SK-N-SH treated with all-trans-retinoic acid at 6 μM for 48 hours (cell line): ENCODE measurements at regions not wholly inside any gene's neighbourhood (a gene's known extent, or its start where the extent isn't known, plus 50 kb on each side); places are given as distances from the start of the nearest gene placed in this dataset.

Source experiments
- TOX ChIP-seq: fragments of 250-450 bp; sonication (Bioruptor Pico); IDR thresholded peaks from 2 replicates; pipeline ENCODE4 v1.8.0; 2021; ENCODE audit warnings: mild to moderate bottlenecking, moderate library complexity, borderline replicate concordance
- TF ChIP-seq, protein P1 (sequence below): fragments of 250-450 bp; sonication (Bioruptor Pico); IDR thresholded peaks from 2 replicates; pipeline ENCODE4 v1.8.0; 2021; ENCODE audit warnings: low read depth, mild to moderate bottlenecking, moderate library complexity, borderline replicate concordance
- TF ChIP-seq, protein P2 (sequence below): fragments of 250-450 bp; sonication (Bioruptor Pico); IDR thresholded peaks from 2 replicates; pipeline ENCODE4 v1.8.0; 2020; ENCODE audit warnings: mild to moderate bottlenecking, moderate library complexity, borderline replicate concordance

DNA sequence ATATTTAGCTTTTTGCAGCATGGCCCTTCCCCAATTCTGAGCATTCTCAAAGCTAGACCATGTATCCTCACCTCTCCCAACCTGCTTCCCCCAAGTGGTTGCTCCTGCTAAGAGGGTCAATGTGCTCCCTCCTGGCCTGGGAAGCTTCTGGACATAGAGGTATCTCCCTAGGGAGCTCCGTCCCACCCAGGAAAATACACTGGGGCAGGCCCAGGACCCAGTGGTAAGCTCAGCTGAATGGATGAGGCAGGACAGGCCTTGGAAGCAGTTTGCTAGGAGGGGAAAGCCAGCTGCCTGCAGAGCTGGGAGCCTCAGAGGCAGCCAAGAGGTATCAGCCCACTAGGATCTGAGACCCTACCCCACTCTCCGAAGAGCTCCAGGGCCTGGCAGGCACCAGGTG lies 1721.6 kb downstream of the TP53TG3F start:
- TF ChIP-seq, protein P1, sequence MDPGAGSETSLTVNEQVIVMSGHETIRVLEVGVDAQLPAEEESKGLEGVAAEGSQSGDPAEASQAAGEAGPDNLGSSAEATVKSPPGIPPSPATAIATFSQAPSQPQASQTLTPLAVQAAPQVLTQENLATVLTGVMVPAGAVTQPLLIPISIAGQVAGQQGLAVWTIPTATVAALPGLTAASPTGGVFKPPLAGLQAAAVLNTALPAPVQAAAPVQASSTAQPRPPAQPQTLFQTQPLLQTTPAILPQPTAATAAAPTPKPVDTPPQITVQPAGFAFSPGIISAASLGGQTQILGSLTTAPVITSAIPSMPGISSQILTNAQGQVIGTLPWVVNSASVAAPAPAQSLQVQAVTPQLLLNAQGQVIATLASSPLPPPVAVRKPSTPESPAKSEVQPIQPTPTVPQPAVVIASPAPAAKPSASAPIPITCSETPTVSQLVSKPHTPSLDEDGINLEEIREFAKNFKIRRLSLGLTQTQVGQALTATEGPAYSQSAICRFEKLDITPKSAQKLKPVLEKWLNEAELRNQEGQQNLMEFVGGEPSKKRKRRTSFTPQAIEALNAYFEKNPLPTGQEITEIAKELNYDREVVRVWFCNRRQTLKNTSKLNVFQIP (CRISPR knock-in tag): no peak
- TF ChIP-seq, protein P2, sequence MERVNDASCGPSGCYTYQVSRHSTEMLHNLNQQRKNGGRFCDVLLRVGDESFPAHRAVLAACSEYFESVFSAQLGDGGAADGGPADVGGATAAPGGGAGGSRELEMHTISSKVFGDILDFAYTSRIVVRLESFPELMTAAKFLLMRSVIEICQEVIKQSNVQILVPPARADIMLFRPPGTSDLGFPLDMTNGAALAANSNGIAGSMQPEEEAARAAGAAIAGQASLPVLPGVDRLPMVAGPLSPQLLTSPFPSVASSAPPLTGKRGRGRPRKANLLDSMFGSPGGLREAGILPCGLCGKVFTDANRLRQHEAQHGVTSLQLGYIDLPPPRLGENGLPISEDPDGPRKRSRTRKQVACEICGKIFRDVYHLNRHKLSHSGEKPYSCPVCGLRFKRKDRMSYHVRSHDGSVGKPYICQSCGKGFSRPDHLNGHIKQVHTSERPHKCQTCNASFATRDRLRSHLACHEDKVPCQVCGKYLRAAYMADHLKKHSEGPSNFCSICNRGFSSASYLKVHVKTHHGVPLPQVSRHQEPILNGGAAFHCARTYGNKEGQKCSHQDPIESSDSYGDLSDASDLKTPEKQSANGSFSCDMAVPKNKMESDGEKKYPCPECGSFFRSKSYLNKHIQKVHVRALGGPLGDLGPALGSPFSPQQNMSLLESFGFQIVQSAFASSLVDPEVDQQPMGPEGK (CRISPR knock-in tag): no peak
- no peak for TF ChIP-seq TOX (CRISPR knock-in tag)
